ENCODE measurements at regions not wholly inside any gene's neighbourhood (a gene's known extent, or its start where the extent isn't known, plus 50 kb on each side); places are given as distances from the start of the nearest gene placed in this dataset.

DNA sequence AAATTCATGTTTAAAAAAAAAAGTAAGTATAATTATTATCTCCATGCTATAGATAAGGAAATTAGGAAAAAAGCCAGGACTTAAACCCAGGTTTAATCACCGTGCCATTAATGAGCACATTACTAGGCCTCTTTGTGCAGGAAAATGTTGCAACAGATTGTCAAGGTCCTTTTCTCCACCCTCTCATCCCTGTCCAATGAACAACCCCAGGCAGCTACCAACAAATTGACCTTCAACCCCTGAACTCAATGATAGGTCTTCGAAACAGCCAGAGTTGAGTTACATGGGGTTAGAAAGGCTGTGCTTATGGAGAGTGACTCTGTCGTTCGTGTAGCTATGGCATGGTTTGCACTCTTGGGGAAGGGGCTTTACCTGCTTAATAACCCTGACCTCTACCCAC, 84.2 kb upstream of the CTNNB1 start:
- Histone ChIP-seq H3K4me3 (ENCODE audit: low read depth in 2 of 2, low read length in 2 of 2) (no peak overlapping the region), H3K27ac (ENCODE audit: low read length) (no peak overlapping the region), H3K27me3 (ENCODE audit: control insufficient read depth, insufficient read depth, low read length) (no peaks in the 10 kb centered on the region), H3K9me3 (ENCODE audit: control insufficient read depth, insufficient read depth, low read depth, low read length) (no peaks in the 10 kb centered on the region), H3K36me3 (ENCODE audit: control insufficient read depth, insufficient read depth, low read length) (no peaks in the 10 kb centered on the region), H3K4me1 (ENCODE audit: control insufficient read depth, insufficient read depth, low read length) (no peaks in the 10 kb centered on the region)
- DNase-seq (ENCODE audit: low read depth, low spot score) (no peak), ATAC-seq (no peak)
- in situ Hi-C loops (cut with HindIII; ENCODE audit: low pct_unique_long_range_greater_than_20kb, low sequenced_read_pairs): no loop called here
- intact Hi-C loops (cut with micrococcal nuclease; ENCODE audit: unreplicated experiment): no loop called here
- no TSS peak for BruUV-seq (replicated peaks)
- TF ChIP-seq, protein P1, sequence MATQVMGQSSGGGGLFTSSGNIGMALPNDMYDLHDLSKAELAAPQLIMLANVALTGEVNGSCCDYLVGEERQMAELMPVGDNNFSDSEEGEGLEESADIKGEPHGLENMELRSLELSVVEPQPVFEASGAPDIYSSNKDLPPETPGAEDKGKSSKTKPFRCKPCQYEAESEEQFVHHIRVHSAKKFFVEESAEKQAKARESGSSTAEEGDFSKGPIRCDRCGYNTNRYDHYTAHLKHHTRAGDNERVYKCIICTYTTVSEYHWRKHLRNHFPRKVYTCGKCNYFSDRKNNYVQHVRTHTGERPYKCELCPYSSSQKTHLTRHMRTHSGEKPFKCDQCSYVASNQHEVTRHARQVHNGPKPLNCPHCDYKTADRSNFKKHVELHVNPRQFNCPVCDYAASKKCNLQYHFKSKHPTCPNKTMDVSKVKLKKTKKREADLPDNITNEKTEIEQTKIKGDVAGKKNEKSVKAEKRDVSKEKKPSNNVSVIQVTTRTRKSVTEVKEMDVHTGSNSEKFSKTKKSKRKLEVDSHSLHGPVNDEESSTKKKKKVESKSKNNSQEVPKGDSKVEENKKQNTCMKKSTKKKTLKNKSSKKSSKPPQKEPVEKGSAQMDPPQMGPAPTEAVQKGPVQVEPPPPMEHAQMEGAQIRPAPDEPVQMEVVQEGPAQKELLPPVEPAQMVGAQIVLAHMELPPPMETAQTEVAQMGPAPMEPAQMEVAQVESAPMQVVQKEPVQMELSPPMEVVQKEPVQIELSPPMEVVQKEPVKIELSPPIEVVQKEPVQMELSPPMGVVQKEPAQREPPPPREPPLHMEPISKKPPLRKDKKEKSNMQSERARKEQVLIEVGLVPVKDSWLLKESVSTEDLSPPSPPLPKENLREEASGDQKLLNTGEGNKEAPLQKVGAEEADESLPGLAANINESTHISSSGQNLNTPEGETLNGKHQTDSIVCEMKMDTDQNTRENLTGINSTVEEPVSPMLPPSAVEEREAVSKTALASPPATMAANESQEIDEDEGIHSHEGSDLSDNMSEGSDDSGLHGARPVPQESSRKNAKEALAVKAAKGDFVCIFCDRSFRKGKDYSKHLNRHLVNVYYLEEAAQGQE (IDR thresholded peaks at IDR 0.05; ENCODE audit: insufficient read depth in 1 of 2, low read depth in 2 of 2, low read length in 1 of 2): no peak
- TF ChIP-seq SIN3A (IDR thresholded peaks at IDR 0.05; ENCODE audit: borderline replicate concordance, insufficient read depth, low read depth, low read length) (no peak), POLR2AphosphoS5 (IDR thresholded peaks at IDR 0.05; ENCODE audit: low read depth, low read length) (no peak), TCF7L2 (IDR thresholded peaks at IDR 0.05; ENCODE audit: low read depth, low read length) (no peak)
- TF ChIP-seq, protein P2, sequence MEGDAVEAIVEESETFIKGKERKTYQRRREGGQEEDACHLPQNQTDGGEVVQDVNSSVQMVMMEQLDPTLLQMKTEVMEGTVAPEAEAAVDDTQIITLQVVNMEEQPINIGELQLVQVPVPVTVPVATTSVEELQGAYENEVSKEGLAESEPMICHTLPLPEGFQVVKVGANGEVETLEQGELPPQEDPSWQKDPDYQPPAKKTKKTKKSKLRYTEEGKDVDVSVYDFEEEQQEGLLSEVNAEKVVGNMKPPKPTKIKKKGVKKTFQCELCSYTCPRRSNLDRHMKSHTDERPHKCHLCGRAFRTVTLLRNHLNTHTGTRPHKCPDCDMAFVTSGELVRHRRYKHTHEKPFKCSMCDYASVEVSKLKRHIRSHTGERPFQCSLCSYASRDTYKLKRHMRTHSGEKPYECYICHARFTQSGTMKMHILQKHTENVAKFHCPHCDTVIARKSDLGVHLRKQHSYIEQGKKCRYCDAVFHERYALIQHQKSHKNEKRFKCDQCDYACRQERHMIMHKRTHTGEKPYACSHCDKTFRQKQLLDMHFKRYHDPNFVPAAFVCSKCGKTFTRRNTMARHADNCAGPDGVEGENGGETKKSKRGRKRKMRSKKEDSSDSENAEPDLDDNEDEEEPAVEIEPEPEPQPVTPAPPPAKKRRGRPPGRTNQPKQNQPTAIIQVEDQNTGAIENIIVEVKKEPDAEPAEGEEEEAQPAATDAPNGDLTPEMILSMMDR (IDR thresholded peaks at IDR 0.05): no peak
- ChIA-PET POLR2A (no interaction called here), CTCF (no interaction called here)

DNA sequence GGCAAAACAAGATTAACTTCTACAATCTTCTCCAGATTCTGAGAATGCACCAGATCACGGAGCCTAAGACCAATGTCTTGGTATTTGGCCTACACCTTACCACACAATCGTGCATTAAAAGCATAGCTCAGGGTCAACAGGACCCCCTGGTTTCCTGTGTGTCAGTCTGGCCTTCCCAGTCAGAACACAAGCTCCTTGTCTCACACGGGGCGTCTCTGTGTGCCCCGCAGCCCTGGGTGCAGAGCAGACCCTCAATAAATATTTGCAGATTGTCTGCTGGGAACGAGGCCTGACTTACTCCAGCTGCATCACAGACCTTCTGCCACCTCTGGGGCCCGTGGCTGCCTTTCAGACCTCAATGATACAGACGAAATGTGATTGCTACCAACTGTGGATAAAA, 82.5 kb upstream of the CTNNB1 start:
- no peak overlapping the region for H3K27ac ChIP-seq (ENCODE audit: low read length)
- CTCF ChIA-PET: no interaction called here

More for the DNA sequence above, 82.5 kb upstream of the CTNNB1 start:
- Histone ChIP-seq H3K36me3 (ENCODE audit: control insufficient read depth, insufficient read depth, low read length) (no peaks in the 10 kb centered on the region), H3K4me1 (ENCODE audit: control insufficient read depth, insufficient read depth, low read length) (no peaks in the 10 kb centered on the region), H3K27me3 (ENCODE audit: control insufficient read depth, insufficient read depth, low read length) (no peaks in the 10 kb centered on the region), H3K9me3 (ENCODE audit: control insufficient read depth, insufficient read depth, low read depth, low read length) (no peaks in the 10 kb centered on the region), H3K4me3 (ENCODE audit: low read depth in 2 of 2, low read length in 2 of 2) (no peak overlapping the region)
- TF ChIP-seq POLR2AphosphoS5 (IDR thresholded peaks at IDR 0.05; ENCODE audit: low read depth, low read length) (no peak), SIN3A (IDR thresholded peaks at IDR 0.05; ENCODE audit: borderline replicate concordance, insufficient read depth, low read depth, low read length) (no peak)
- TF ChIP-seq, protein P1 (IDR thresholded peaks at IDR 0.05; ENCODE audit: insufficient read depth in 1 of 2, low read depth in 2 of 2, low read length in 1 of 2): no peak
- TF ChIP-seq, protein P2 (IDR thresholded peaks at IDR 0.05): no peak
- POLR2A ChIA-PET: no interaction called here
- DNase-seq (ENCODE audit: low read depth, low spot score) (no peak), ATAC-seq (no peak)
- in situ Hi-C loops (cut with HindIII; ENCODE audit: low pct_unique_long_range_greater_than_20kb, low sequenced_read_pairs) (no loop called here), intact Hi-C loops (cut with micrococcal nuclease; ENCODE audit: unreplicated experiment) (no loop called here)
- no TSS peak for BruUV-seq (replicated peaks)
